PC-3 (cell line): ENCODE measurements at regions not wholly inside any gene's neighbourhood (a gene's known extent, or its start where the extent isn't known, plus 50 kb on each side); places are given as distances from the start of the nearest gene placed in this dataset.

Experiments used
- ATAC-seq: fragments of 200-7000 bp; cut with Tn5 transposase; 2 replicates; pipeline ENCODE4 v1.9.1; 2020; ENCODE audit warnings: mild to moderate bottlenecking, moderate library complexity
- BruUV-seq: library from RNA; stranded (reverse); fragments of 400-500 nt; replicated peaks from 2 replicates; lab custom pipeline; 2021; lab: Mats Ljungman, UMichigan
- CTCF ChIA-PET: fragments of 300-600 bp; sonication (Branson Sonifier 250); formaldehyde crosslinking; loops from one replicate; lab custom pipeline; 2022; ENCODE audit warnings: antibody characterized with exemption; lab: Charles Lee
- POLR2A ChIA-PET: fragments of 300-600 bp; sonication (Branson Sonifier 250); formaldehyde crosslinking; loops from one replicate; lab custom pipeline; 2022; ENCODE audit warnings: antibody characterized with exemption; ENCODE audit not compliant: unreplicated experiment; lab: Charles Lee
- DNase-seq: peaks from one replicate; pipeline ENCODE4 v3.0.0-alpha.2; 2015
- H2AFZ ChIP-seq: fragments of 300-600 bp; sonication (generic); 2 replicates; pipeline ENCODE4 v1.6.0; 2016; ENCODE audit warnings: antibody characterized with exemption, low read length
- H3F3A ChIP-seq: fragments of 300-600 bp; sonication (generic); one replicate; pipeline ENCODE4 v1.6.0; 2017; ENCODE audit warnings: antibody characterized with exemption, low read length, control low read depth, mild to moderate bottlenecking; ENCODE audit not compliant: unreplicated experiment
- H3K27ac ChIP-seq: fragments of 300-600 bp; sonication (generic); 2 replicates; pipeline ENCODE4 v1.5.1; 2016; ENCODE audit warnings: mild to moderate bottlenecking, low read length
- H3K27me3 ChIP-seq: fragments of 300-600 bp; sonication (generic); 2 replicates; pipeline ENCODE4 v1.6.1; 2016; ENCODE audit warnings: low read length, mixed read lengths
- H3K36me3 ChIP-seq: fragments of 300-600 bp; sonication (generic); 2 replicates; pipeline ENCODE4 v1.6.1; 2016; ENCODE audit warnings: low read depth, mixed run types, low read length, mixed read lengths
- H3K4me1 ChIP-seq: fragments of 300-600 bp; sonication (generic); 2 replicates; pipeline ENCODE4 v1.5.1; 2016; ENCODE audit warnings: low read length; ENCODE audit not compliant: insufficient read depth
- H3K4me2 ChIP-seq: fragments of 300-600 bp; sonication (generic); 2 replicates; pipeline ENCODE4 v1.6.0; 2016; ENCODE audit warnings: low read length
- H3K4me3 ChIP-seq: fragments of 300-600 bp; sonication (generic); 2 replicates; pipeline ENCODE4 v1.5.1; 2016; ENCODE audit warnings: mild to moderate bottlenecking, low read length, mixed read lengths
- H3K79me2 ChIP-seq: fragments of 300-600 bp; sonication (generic); 2 replicates; pipeline ENCODE4 v1.6.1; 2017; ENCODE audit warnings: low read length, mixed read lengths
- H3K9ac ChIP-seq: fragments of 300-600 bp; sonication (generic); 2 replicates; pipeline ENCODE4 v1.6.0; 2016; ENCODE audit warnings: mild to moderate bottlenecking, low read length
- H3K9me2 ChIP-seq: fragments of 300-600 bp; sonication (generic); replicated peaks from 2 replicates; pipeline ENCODE4 v1.6.1; 2016; ENCODE audit warnings: mixed run types, low read length, mixed read lengths
- H3K9me3 ChIP-seq: fragments of 300-600 bp; sonication (generic); 2 replicates; pipeline ENCODE4 v1.6.1; 2016; ENCODE audit warnings: low read length, mixed read lengths
- H4K20me1 ChIP-seq: fragments of 300-600 bp; sonication (generic); 2 replicates; pipeline ENCODE4 v1.6.1; 2016; ENCODE audit warnings: low read length, mixed read lengths
- EZH2 ChIP-seq: fragments of 300-600 bp; sonication (generic); IDR thresholded peaks from one replicate; pipeline ENCODE4 v1.6.1; 2017; ENCODE audit warnings: antibody characterized with exemption, mild to moderate bottlenecking, low read length; ENCODE audit not compliant: unreplicated experiment
- EZH2phosphoT487 ChIP-seq: fragments of 300-600 bp; sonication (generic); IDR thresholded peaks from 2 replicates; pipeline ENCODE4 v1.6.1; 2018; ENCODE audit warnings: mild to moderate bottlenecking, antibody characterized with exemption, low read length, borderline replicate concordance
- intact Hi-C: fragments of 100-400 bp; cut with micrococcal nuclease; formaldehyde crosslinking; loops from 2 replicates; pipeline ENCODE4 v1.9.0; 2023
- TF ChIP-seq, protein P1 (sequence below): fragments of 300-600 bp; sonication (generic); conservative IDR thresholded peaks from 2 replicates; pipeline ENCODE4 v1.5.1; 2017; ENCODE audit warnings: antibody characterized with exemption, low read depth, mild to moderate bottlenecking, low read length

DNA sequence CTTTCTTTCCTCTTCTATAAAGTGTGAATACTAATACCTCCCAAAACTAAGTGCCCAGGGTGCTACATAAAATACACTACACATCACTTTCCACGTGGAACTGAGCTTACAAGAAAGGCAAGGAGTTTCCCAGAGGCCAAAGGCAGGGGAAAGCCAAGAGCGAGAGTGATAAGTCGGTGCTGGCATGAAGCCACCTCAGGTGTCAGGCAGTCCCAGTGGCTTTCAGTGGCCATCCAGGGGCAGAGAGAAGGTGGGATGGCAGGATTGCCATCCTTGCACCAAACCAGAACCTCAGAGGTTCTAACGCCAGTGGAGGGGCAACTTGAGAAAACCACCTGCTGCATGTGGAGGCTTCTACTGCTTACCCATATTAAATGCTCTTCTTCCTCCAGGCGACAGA lies 79.7 kb upstream of the DIO3 start:
- intact Hi-C loops: loop anchor here (5.0 kb wide), 1 partner anchor 71 kb away; no protein-coding TSS in a partner anchor
- Histone ChIP-seq H3K9me3 (peaks cover 2% of the 10 kb centered on the region), H3F3A (peaks cover 15% of the 10 kb centered on the region), H3K27me3 (no peaks in the 10 kb centered on the region), H2AFZ (peak overlapping the region; percentile 59), H3K9me2 (no peaks in the 10 kb centered on the region), H3K79me2 (peaks cover 2% of the 10 kb centered on the region; the same call in 1 of the 2 replicates), H3K36me3 (no peaks in the 10 kb centered on the region), H3K4me2 (peak overlapping the region; percentile 83), H3K9ac (peak overlapping the region; percentile 36; the same call in 1 of the 2 replicates), H4K20me1 (no peaks in the 10 kb centered on the region), H3K4me3 (no peak overlapping the region), H3K4me1 (peaks cover 50% of the 10 kb centered on the region), H3K27ac (peak overlapping the region; percentile 94)
- ChIA-PET POLR2A (interaction anchor here (0.7 kb wide), 1 partner anchor 64 kb away, joined by 3 read pairs; no protein-coding TSS in a partner anchor), CTCF (no interaction called here)
- no peak for TF ChIP-seq EZH2phosphoT487
- no peak for TF ChIP-seq EZH2
- TF ChIP-seq, protein P1, sequence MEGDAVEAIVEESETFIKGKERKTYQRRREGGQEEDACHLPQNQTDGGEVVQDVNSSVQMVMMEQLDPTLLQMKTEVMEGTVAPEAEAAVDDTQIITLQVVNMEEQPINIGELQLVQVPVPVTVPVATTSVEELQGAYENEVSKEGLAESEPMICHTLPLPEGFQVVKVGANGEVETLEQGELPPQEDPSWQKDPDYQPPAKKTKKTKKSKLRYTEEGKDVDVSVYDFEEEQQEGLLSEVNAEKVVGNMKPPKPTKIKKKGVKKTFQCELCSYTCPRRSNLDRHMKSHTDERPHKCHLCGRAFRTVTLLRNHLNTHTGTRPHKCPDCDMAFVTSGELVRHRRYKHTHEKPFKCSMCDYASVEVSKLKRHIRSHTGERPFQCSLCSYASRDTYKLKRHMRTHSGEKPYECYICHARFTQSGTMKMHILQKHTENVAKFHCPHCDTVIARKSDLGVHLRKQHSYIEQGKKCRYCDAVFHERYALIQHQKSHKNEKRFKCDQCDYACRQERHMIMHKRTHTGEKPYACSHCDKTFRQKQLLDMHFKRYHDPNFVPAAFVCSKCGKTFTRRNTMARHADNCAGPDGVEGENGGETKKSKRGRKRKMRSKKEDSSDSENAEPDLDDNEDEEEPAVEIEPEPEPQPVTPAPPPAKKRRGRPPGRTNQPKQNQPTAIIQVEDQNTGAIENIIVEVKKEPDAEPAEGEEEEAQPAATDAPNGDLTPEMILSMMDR: no peak
- ATAC-seq (no peak), DNase-seq (no peak)
- BruUV-seq: no TSS peak

DNA sequence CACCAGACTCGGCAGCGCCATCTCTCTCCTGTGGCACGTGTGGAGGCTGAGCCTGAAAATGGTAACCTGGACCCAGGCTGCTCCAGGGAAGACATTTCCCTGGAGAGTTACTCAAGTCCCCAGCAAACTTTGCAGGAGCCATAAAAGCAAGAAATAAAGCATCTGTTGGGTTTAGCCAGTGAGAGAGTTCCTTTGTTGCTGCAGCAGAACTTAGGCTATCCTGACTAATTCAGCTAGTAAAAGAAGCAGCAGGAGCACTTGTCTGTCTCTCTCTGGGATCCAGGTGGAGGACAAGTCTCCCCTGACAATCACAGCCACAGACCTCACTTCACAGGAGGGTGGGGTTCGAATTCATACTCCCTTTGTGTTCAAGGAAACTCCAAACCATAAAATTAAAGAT lies 79.2 kb upstream of the DIO3 start:
- DNase-seq (no peak), ATAC-seq (no peak)
- ChIA-PET POLR2A (no interaction called here), CTCF (no interaction called here)
- intact Hi-C loops: loop anchor here (5.0 kb wide), 1 partner anchor 70 kb away; no protein-coding TSS in a partner anchor
- H3K79me2 ChIP-seq: no peaks in the 10 kb centered on the region
- no peaks in the 10 kb centered on the region for H3K36me3 ChIP-seq
- H3F3A ChIP-seq: peaks cover 15% of the 10 kb centered on the region
- H3K4me1 ChIP-seq: peaks cover 47% of the 10 kb centered on the region
- no peak overlapping the region for H2AFZ ChIP-seq
- TF ChIP-seq, protein P1: no peak
- TF ChIP-seq EZH2 (no peak), EZH2phosphoT487 (no peak)
- no peaks in the 10 kb centered on the region for H3K9me2 ChIP-seq
- no peak overlapping the region for H3K27ac ChIP-seq
- no peak overlapping the region for H3K9ac ChIP-seq
- H4K20me1 ChIP-seq: no peaks in the 10 kb centered on the region
- H3K9me3 ChIP-seq: peaks cover 7% of the 10 kb centered on the region
- no peak overlapping the region for H3K4me3 ChIP-seq
- BruUV-seq: no TSS peak
- no peak overlapping the region for H3K4me2 ChIP-seq
- H3K27me3 ChIP-seq: no peaks in the 10 kb centered on the region

DNA sequence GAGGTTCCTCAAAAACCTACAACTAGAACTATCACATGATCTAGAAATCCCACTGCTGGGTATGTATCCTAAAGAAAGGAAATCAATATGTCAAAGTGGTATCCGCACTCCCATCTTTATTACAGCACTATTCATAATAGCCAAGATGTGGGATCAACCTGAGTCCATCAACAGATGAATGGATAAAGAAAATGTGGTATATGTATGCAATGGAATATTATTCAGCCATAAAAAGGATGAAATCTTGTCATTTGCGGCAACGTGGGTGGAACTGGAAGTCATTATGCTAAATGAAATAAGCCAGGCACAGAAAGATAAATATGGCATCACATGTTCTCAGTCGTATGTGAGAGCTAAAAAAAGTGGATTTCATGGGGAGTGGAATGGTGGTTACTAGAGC lies 77.5 kb upstream of the DIO3 start:
- Histone ChIP-seq H3K4me1 (peaks cover 30% of the 10 kb centered on the region), H4K20me1 (no peaks in the 10 kb centered on the region), H3K79me2 (no peaks in the 10 kb centered on the region), H3K27me3 (no peaks in the 10 kb centered on the region), H3F3A (peaks cover 8% of the 10 kb centered on the region), H3K27ac (no peak overlapping the region), H2AFZ (no peak overlapping the region), H3K4me2 (no peak overlapping the region), H3K4me3 (no peak overlapping the region), H3K9me2 (no peaks in the 10 kb centered on the region), H3K9ac (no peak overlapping the region), H3K9me3 (peaks cover 7% of the 10 kb centered on the region), H3K36me3 (no peaks in the 10 kb centered on the region)
- DNase-seq (no peak), ATAC-seq (no peak)
- TF ChIP-seq, protein P1: no peak
- no peak for TF ChIP-seq EZH2
- no peak for TF ChIP-seq EZH2phosphoT487
- POLR2A ChIA-PET: no interaction called here
- CTCF ChIA-PET: no interaction called here
- intact Hi-C loops: loop anchor here (5.0 kb wide), 1 partner anchor 68 kb away; no protein-coding TSS in a partner anchor
- no TSS peak for BruUV-seq
